ENCODE measurements at regions not wholly inside any gene's neighbourhood (a gene's known extent, or its start where the extent isn't known, plus 50 kb on each side); places are given as distances from the start of the nearest gene placed in this dataset.

GRCh38 chr4:100314057-100314456 is 123.8 kb upstream of the DDIT4L start:
- ATAC-seq (no peak), DNase-seq (ENCODE audit: low read depth, low spot score) (no peak)
- H3K9me3 ChIP-seq (ENCODE audit: control insufficient read depth in 1 of 2, insufficient read depth in 1 of 2, low read depth in 1 of 2, low read length in 2 of 2), result no peaks in the 10 kb centered on the region
- TF ChIP-seq POLR2AphosphoS5 (IDR thresholded peaks at IDR 0.05; ENCODE audit: low read depth, low read length), result no peak
- no peak for TF ChIP-seq ZNF274 (IDR thresholded peaks at IDR 0.05; ENCODE audit: low read depth, low read length)
- no peak for TF ChIP-seq SRF (IDR thresholded peaks at IDR 0.05; ENCODE audit: low read depth)
- no peak for TF ChIP-seq YY1 (IDR thresholded peaks at IDR 0.05; ENCODE audit: extremely low read depth, insufficient replicate concordance, low read depth, low read length)
- no peak for TF ChIP-seq CEBPB (IDR thresholded peaks at IDR 0.05; ENCODE audit: low read depth)
- TF ChIP-seq EZH2phosphoT487 (IDR thresholded peaks at IDR 0.05; ENCODE audit: borderline replicate concordance), result no peak
- no peak for TF ChIP-seq ZBTB33 (IDR thresholded peaks at IDR 0.05; ENCODE audit: extremely low read depth, insufficient replicate concordance, low read length)
- no peak for TF ChIP-seq SIN3A (IDR thresholded peaks at IDR 0.05; ENCODE audit: low read depth)
- no peak for TF ChIP-seq JUND (IDR thresholded peaks at IDR 0.05)
- TF ChIP-seq MAX (IDR thresholded peaks at IDR 0.05), result no peak
- no peak for TF ChIP-seq RAD21 (IDR thresholded peaks at IDR 0.05; ENCODE audit: low read depth)
- TF ChIP-seq TCF7L2 (IDR thresholded peaks at IDR 0.05; ENCODE audit: borderline replicate concordance, extremely low read depth, insufficient read depth, insufficient read length), result no peak
- TF ChIP-seq CTCF (IDR thresholded peaks at IDR 0.05 in 2 of 3, conservative IDR thresholded peaks at IDR 0.05 in 1 of 3; ENCODE audit: borderline replicate concordance in 1 of 3, insufficient read depth in 1 of 3, low read depth in 2 of 3, low read length in 2 of 3), result no peak
- no peak for TF ChIP-seq REST (IDR thresholded peaks at IDR 0.05; ENCODE audit: low read depth)
- TF ChIP-seq SP1 (IDR thresholded peaks at IDR 0.05; ENCODE audit: low read depth), result no peak
- TF ChIP-seq ATF3 (IDR thresholded peaks at IDR 0.05), result no peak
- H2AFZ ChIP-seq (ENCODE audit: low read depth, low read length, poor library complexity, severe bottlenecking), result no peak overlapping the region
- no peak overlapping the region for H3K4me2 ChIP-seq (ENCODE audit: low read length)
- no peaks in the 10 kb centered on the region for H3K79me2 ChIP-seq (ENCODE audit: insufficient read depth, low read length)
- H3K36me3 ChIP-seq (ENCODE audit: control insufficient read depth in 1 of 2, insufficient read depth in 2 of 2, low read length in 2 of 2), result no peaks in the 10 kb centered on the region
- CTCF ChIA-PET, result interaction anchor here (1.2 kb wide), 1 partner anchor 220 kb away, joined by 3 read pairs; no protein-coding TSS in a partner anchor
- POLR2A ChIA-PET, result no interaction called here
- H3K4me1 ChIP-seq (ENCODE audit: control insufficient read depth in 1 of 2, insufficient read depth in 2 of 2, low read length in 2 of 2), result peaks cover 0 to 4% of the 10 kb centered on the region in 2 experiments; a peak in 1 of 4 replicates
- no peak overlapping the region for H3K4me3 ChIP-seq (replicated peaks in 1 of 2; ENCODE audit: low read depth in 1 of 2, low read length in 2 of 2)
- no TSS peak for BruUV-seq (replicated peaks)
- no peak overlapping the region for H3K27ac ChIP-seq (ENCODE audit: low read depth, low read length)
- no peaks in the 10 kb centered on the region for H3K9me2 ChIP-seq (ENCODE audit: insufficient read depth)
- intact Hi-C loops (cut with micrococcal nuclease), result no loop called here
- no peaks in the 10 kb centered on the region for H3K27me3 ChIP-seq (ENCODE audit: insufficient read depth, low read length)
- H3K9ac ChIP-seq (ENCODE audit: low read length), result no peak overlapping the region
- no peaks in the 10 kb centered on the region for H4K20me1 ChIP-seq (ENCODE audit: insufficient read depth)
- RAD21 ChIA-PET (ENCODE audit: low non-redundant PET in 1 of 2, low total read pairs in 2 of 2, uncharacterized antibody in 2 of 2, unreplicated experiment in 2 of 2), result no interaction called here
